ENCODE measurements at regions not wholly inside any gene's neighbourhood (a gene's known extent, or its start where the extent isn't known, plus 50 kb on each side); places are given as distances from the start of the nearest gene placed in this dataset.

- TF ChIP-seq POLR2AphosphoS5 (IDR thresholded peaks at IDR 0.05; ENCODE audit: insufficient read depth in 1 of 2, low read depth in 1 of 2) = no peak
- no peak for TF ChIP-seq CTCF (IDR thresholded peaks at IDR 0.05)
These were observed 326.2 kb upstream of the PDGFD start for GRCh38 chr11:104490182-104490581.
